CD4-positive, alpha-beta T cell (primary cell): ENCODE measurements at regions not wholly inside any gene's neighbourhood (a gene's known extent, or its start where the extent isn't known, plus 50 kb on each side); places are given as distances from the start of the nearest gene placed in this dataset.

Source experiments
- ATAC-seq: fragments of 200-7000 bp; cut with Tn5 transposase; one replicate; pipeline ENCODE4 v1.10.0; 2022; ENCODE audit warnings: mild to moderate bottlenecking; ENCODE audit not compliant: poor library complexity
- CTCF ChIA-PET: fragments of 350-600 bp; sonication (Branson Sonifier 250); formaldehyde crosslinking; loops from one replicate; lab custom pipeline; 2021; ENCODE audit warnings: antibody characterized with exemption, inconsistent platforms; lab: Charles Lee
- POLR2A ChIA-PET: fragments of 350-600 bp; sonication (Branson Sonifier 250); formaldehyde crosslinking; loops from one replicate; lab custom pipeline; 2021; ENCODE audit warnings: antibody characterized with exemption, inconsistent platforms; lab: Charles Lee
- DNase-seq, 14 experiments: peaks; one replicate each; pipeline ENCODE4 v3.0.0-alpha.2; 2013 to 2020; ENCODE audit warnings: mixed read lengths in 2 of 14
- H3K27ac ChIP-seq, 2 donors: one replicate each; pipeline versions ENCODE4 v1.5.1 to v1.7.0; 2013; ENCODE audit warnings: low read length in 2 of 2, low read depth in 1 of 2, mild to moderate bottlenecking in 1 of 2
- H3K27me3 ChIP-seq, 2 experiments: 1 replicate in 1 of 2; 2 replicates in 1 of 2; pipeline versions ENCODE4 v1.6.1 to v1.7.0; 2013; ENCODE audit warnings: low read length in 2 of 2, control low read depth in 1 of 2, mild to moderate bottlenecking in 1 of 2, moderate library complexity in 1 of 2; ENCODE audit not compliant: insufficient read depth in 2 of 2, control insufficient read depth in 1 of 2
- H3K36me3 ChIP-seq: one replicate; pipeline ENCODE4 v1.6.1; 2013; ENCODE audit warnings: low read length, control low read depth; ENCODE audit not compliant: insufficient read depth
- H3K4me1 ChIP-seq: one replicate; pipeline ENCODE4 v1.6.1; 2013; ENCODE audit warnings: low read length, control low read depth; ENCODE audit not compliant: insufficient read depth
- H3K4me3 ChIP-seq: one replicate; pipeline ENCODE4 v1.5.1; 2013; ENCODE audit warnings: mild to moderate bottlenecking, low read length, moderate library complexity
- H3K9me3 ChIP-seq, 2 experiments: 1 replicate in 1 of 2; 2 replicates in 1 of 2; pipeline versions ENCODE4 v1.6.1 to v1.7.0; 2013; ENCODE audit warnings: low read length in 2 of 2, mild to moderate bottlenecking in 2 of 2, control low read depth in 1 of 2, moderate library complexity in 1 of 2; ENCODE audit not compliant: control insufficient read depth in 1 of 2, insufficient read depth in 1 of 2
- H3K27ac Mint-ChIP-seq: one replicate; pipeline ENCODE4 v1.8.0; 2020; ENCODE audit warnings: mixed read lengths
- H3K27me3 Mint-ChIP-seq: one replicate; pipeline ENCODE4 v1.8.0; 2021; ENCODE audit warnings: mixed read lengths
- H3K36me3 Mint-ChIP-seq: one replicate; pipeline ENCODE4 v1.8.0; 2021; ENCODE audit warnings: low read depth, mixed read lengths
- H3K4me1 Mint-ChIP-seq: one replicate; pipeline ENCODE4 v1.8.0; 2021; ENCODE audit warnings: low read depth, mixed read lengths
- H3K4me3 Mint-ChIP-seq: one replicate; pipeline ENCODE4 v1.8.0; 2020; ENCODE audit warnings: mild to moderate bottlenecking, mixed read lengths
- H3K9me3 Mint-ChIP-seq: one replicate; pipeline ENCODE4 v1.8.0; 2020; ENCODE audit warnings: mixed read lengths
- CTCF ChIP-seq: fragments of 200-600 bp; IDR thresholded peaks from one replicate; pipeline ENCODE4 v1.8.0; 2022; ENCODE audit warnings: antibody characterized with exemption, mild to moderate bottlenecking
- intact Hi-C, 2 experiments: fragments of 100-400 bp; cut with DNase I in 1 of 2; cut with micrococcal nuclease in 1 of 2; formaldehyde crosslinking; loops; one replicate each; pipeline versions ENCODE4 v1.15.1 to v1.9.0; 2023 to 2025; cut with DNase I, micrococcal nuclease

- ATAC-seq: no peak
- Histone ChIP-seq H3K4me3 (no peak overlapping the region), H3K9me3 (peaks cover 0 to 18% of the 10 kb centered on the region in 2 experiments), H3K27me3 (no peaks in the 10 kb centered on the region), H3K36me3 (no peaks in the 10 kb centered on the region), H3K27ac (no peak overlapping the region), H3K4me1 (no peaks in the 10 kb centered on the region)
- no peaks in the 10 kb centered on the region for H3K36me3 Mint-ChIP-seq
- no peak overlapping the region for H3K4me3 Mint-ChIP-seq
- no peaks in the 10 kb centered on the region for H3K4me1 Mint-ChIP-seq
- POLR2A ChIA-PET: no interaction called here
- CTCF ChIA-PET: no interaction called here
- no peak for DNase-seq
- H3K27me3 Mint-ChIP-seq: no peaks in the 10 kb centered on the region
- no peak overlapping the region for H3K27ac Mint-ChIP-seq
- intact Hi-C loops: no loop called here
- no peaks in the 10 kb centered on the region for H3K9me3 Mint-ChIP-seq
- no peak for TF ChIP-seq CTCF
Observed at GRCh38 chr2:120979398-120979797, 243.7 kb downstream of the GLI2 start.

GRCh38 chr2:120979921-120980320 lies 244.3 kb downstream of the GLI2 start:
- Mint-ChIP-seq H3K4me1 (no peaks in the 10 kb centered on the region), H3K27me3 (no peaks in the 10 kb centered on the region), H3K4me3 (no peak overlapping the region), H3K27ac (no peak overlapping the region), H3K9me3 (no peaks in the 10 kb centered on the region), H3K36me3 (no peaks in the 10 kb centered on the region)
- no peak for TF ChIP-seq CTCF
- H3K9me3 ChIP-seq: peaks cover 0 to 13% of the 10 kb centered on the region in 2 experiments
- CTCF ChIA-PET: no interaction called here
- DNase-seq: no peak
- intact Hi-C loops: no loop called here
- H3K4me1 ChIP-seq: no peaks in the 10 kb centered on the region
- H3K36me3 ChIP-seq: no peaks in the 10 kb centered on the region
- H3K27me3 ChIP-seq: no peaks in the 10 kb centered on the region
- POLR2A ChIA-PET: no interaction called here
- H3K4me3 ChIP-seq: no peak overlapping the region
- H3K27ac ChIP-seq: no peak overlapping the region
- ATAC-seq: no peak

- Histone ChIP-seq H3K36me3 (no peaks in the 10 kb centered on the region), H3K27ac (no peak overlapping the region), H3K4me1 (no peaks in the 10 kb centered on the region), H3K4me3 (no peak overlapping the region), H3K9me3 (peaks cover 0 to 17% of the 10 kb centered on the region in 2 experiments), H3K27me3 (no peaks in the 10 kb centered on the region)
- CTCF ChIA-PET: no interaction called here
- no peaks in the 10 kb centered on the region for H3K9me3 Mint-ChIP-seq
- no peaks in the 10 kb centered on the region for H3K36me3 Mint-ChIP-seq
- POLR2A ChIA-PET: no interaction called here
- TF ChIP-seq CTCF: no peak
- no peaks in the 10 kb centered on the region for H3K27me3 Mint-ChIP-seq
- H3K4me3 Mint-ChIP-seq: no peak overlapping the region
- ATAC-seq (no peak), DNase-seq (no peak)
- H3K27ac Mint-ChIP-seq: no peak overlapping the region
- no peaks in the 10 kb centered on the region for H3K4me1 Mint-ChIP-seq
- intact Hi-C loops: no loop called here
Observed at GRCh38 chr2:120981443-120981842, 245.8 kb downstream of the GLI2 start.
